HG03432 (cell line): ENCODE measurements at regions not wholly inside any gene's neighbourhood (a gene's known extent, or its start where the extent isn't known, plus 50 kb on each side); places are given as distances from the start of the nearest gene placed in this dataset.

Experiments used
- ATAC-seq: cut with Tn5 transposase; IDR thresholded peaks from one replicate; pipeline ENCODE4 v1.9.1; 2021; ENCODE audit warnings: mild to moderate bottlenecking, moderate library complexity; ENCODE audit not compliant: unreplicated experiment

DNA sequence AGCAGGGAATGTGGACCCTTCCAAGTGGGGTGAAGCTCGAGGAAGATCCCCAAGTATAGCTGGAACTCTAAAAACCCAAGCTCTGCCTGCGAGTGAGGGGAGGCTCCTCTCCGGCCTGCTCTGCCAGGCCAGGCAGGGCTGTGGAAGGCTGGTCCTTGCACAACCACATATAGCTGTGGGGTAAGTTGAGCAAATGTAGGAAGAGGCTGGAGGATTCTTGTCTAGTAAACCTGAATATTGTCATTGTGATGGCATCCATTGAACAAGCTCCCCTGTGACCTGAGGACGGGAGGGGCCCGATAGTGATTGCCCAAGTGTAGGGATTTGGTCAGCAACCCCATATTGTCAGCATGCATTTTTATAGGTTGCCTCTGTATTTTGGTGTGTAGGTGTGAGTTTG lies 103.0 kb downstream of the ACKR3 start:
- ATAC-seq = no peak

DNA sequence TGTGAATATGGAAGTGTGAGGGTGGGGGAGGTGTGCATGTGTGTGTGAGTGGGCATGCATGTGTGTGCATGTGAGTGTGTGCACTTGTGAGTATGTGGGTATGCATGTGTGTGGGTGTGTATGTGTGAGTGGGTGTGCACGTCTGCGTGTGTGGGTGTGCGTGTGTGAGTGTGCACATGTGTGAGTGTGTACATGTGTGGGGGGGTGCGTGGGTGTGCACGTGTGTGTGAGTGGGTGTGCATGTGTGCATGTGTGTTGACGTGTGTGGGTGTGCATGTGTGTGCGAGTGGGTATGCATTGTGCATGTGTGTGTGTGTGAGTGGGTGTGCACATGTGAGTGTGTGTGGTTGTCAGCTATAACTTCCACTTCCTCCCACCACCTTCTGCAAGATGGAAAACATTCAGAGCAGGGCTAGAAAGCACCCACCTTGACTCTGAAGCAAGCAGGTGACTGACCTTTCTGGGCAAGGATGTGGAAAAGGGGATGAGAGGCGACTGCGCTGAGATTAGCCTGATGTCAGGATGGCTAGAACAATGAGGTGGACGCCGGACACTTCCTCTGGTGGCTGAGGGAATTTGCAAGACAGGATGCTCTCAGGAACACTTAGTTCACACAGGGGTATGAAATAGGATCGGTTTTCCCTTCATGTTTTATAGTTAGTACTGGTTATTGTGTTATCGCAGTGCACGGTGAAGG lies 103.6 kb downstream of the ACKR3 start:
- no peak for ATAC-seq

GRCh38 chr2:236673823-236674185 lies 104.2 kb downstream of the ACKR3 start:
- no peak for ATAC-seq

DNA sequence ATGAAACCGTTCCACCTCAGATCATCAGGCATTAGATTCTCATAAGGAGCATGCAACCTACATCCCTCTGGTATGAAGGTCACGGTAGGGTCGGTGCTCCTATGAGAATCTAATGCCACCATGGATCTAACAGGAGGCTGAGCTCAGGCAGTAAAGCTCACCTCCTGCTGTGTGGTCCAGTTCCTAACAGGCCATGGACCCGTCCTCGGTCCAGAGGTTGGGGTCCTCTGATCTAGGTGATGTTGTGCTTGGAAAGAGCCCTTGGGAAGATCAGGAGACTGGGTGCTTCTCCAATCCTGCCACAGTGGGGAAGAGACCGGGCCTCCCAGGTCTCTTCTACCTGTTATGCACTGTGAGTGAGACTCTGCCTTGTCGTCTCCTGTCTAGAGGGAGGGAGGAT lies 104.6 kb downstream of the ACKR3 start:
- ATAC-seq = no peak

GRCh38 chr2:236674646-236675045 lies 105.0 kb downstream of the ACKR3 start:
- ATAC-seq = no peak

DNA sequence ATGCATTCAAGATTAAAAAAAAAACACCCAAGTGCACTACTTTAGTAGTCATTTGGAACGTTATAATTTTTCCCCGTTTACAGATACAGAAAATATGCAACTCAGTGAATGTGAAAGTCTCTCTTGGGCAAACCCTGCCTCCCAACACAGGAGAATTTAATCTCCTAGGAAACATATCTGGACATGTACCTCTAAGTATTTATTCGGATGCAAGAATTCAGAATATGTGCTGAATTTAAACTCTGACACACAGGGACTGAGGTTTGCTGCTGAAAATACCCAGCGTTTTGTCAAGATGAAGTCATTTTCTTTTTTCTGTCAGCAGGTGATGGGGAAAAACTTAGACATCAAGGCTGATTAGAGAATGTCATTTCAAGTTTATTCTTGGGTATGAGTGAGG lies 105.4 kb downstream of the ACKR3 start:
- no peak for ATAC-seq

DNA sequence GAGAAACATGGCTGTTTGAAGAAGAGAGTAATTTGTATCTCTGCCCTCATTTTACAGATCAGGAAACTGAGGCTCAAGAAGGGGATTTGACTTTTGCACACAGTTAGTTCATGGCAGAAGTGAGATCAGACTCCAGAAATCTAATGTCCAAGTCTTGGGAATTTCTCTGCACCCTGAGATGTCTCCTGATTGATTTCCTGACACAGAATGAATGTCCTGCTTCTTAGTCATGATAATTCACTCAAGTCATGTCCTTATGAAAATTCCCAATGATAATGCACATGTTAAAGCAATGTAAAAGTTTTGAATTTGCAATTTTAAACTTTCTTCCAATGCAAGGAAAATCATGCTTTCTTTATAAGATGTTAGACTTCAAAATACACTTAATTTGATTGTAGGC lies 105.9 kb downstream of the ACKR3 start:
- ATAC-seq = no peak

- no peak for ATAC-seq
Observed at GRCh38 chr2:236676136-236676873, 106.7 kb downstream of the ACKR3 start.

DNA sequence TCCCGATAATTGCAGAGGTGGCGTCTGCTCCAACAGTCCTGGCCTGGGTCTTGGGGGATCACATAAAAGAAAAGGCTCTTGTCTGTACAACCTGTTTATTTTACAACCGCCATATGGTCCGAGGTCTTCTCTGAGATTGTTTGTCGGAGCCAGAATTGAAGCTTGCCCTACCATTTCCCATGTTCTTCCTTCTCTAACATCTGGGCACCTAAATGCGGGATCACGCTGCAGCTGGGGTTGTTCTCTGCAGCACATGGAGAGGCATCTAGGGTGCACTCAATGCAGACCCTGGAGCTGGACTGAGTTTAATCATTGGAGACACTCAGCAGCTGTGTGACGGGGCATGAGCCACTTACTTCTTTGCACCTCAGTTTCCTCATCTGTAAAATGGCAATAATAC lies 107.7 kb downstream of the ACKR3 start:
- no peak for ATAC-seq

DNA sequence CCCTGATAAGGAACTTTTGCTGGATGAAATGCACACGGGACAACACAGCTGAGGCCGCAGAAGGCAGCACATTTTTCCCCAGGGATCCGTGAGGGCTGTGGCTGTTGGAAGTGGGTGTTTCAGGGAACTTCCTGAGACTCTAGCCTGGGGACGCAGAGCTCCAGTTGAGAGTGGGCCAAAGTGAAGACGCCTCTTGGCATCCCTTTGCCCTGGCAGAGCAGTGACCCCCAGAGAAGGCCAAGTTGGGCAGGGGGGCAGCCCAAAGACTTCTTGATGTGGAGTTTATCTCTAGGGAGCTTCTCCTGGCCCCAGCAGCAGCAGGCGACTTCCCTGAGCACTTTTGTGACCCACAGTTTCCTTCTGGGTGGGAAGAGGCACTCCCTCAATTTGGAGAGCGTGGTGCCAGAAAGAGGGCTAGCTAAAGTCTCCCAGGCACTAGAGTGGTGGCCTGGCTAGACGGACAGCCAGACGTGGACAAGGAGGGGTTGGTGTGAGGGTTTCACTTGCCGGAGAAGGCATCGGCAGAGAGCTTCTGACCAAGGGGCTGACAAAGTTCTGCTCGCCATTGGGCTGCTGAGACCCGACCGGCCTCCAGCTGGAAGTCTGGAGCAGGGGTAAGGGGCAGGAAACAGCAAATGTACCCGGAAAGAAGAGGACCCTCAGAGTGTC lies 108.8 kb downstream of the ACKR3 start:
- no peak for ATAC-seq

DNA sequence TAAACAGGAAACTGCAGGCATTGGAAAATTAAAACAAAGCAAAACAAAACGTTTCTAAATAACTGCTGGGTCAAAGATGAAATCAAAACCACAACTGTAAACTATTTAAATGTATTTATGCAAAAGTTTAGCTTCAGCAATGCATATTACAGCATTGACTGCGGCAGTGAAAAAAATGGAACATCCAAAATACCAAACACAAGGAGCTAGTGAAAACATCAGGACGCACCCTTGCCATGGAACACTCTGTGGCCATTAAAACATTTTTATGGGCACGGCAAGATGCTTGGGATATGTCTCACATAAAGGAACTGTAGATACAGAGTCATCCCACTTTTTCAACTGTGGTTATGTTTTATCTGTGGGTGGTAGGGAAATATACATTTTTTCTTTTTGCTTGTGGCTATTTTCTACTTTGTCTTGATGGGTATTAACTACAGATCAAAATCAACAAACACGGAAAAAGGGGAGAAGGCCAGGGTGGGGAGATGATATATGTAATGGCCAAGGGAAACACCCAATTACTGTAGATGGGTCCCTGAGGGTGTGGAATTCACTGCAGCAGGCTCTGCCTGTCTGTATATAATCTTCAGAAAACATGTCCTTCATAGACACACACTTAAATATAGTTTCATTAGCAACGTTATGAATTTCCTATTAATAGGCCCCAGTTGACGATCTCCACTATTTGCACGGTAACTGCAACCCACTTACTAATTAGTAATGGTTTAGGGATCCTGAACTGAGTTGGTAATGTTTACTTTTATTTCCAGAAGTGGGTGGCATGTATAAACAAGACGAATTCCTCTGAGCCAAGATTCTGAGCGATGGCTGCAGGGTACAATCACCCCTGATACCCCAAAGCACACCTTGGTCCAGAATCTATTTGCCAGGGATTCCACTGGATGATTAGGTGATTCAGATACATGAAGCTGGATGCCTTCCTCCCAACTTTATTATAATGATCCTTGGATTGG lies 110.5 kb downstream of the ACKR3 start:
- no peak for ATAC-seq

DNA sequence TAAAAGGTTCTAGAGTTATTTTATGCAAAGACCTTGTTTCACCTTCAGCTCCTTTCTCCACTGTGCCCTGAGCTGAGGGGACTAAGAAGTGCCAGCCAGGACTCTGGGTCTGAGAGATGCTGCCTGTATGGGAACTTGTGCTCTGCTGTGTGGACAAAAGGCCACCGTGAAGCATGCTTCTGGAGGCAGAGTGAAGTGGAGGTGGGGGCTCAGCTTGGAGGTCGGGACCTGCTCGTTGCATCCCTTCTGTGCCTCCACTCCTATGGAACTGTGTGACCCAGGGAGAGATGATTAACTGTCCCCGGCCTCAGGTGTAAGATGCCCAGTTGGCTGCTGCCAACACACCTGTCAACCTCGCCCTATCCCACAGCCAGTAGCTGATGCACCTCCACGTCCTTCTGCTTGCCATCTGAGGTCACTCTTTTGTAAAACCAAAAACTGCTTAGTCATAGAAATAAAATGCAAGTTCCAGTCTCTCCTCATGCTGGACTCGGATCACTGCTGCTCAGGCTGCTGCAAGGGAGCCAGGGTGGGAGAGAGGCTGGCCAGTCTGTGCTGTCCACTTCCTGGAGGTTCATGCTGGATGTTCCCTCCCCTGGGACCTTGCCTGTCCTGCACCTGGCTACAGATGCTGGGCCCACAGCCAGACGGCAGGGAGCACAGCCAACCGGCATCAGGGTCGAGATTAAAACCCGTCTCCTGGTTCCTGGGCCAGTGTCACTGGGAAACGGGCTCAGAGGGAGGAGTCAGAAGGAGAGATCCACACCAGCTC lies 113.2 kb downstream of the ACKR3 start:
- ATAC-seq = no peak

GRCh38 chr2:236684504-236685256 lies 115.1 kb downstream of the ACKR3 start:
- no peak for ATAC-seq

GRCh38 chr2:236685361-236685760 lies 115.7 kb downstream of the ACKR3 start:
- no peak for ATAC-seq

GRCh38 chr2:236685979-236686520 lies 116.4 kb downstream of the ACKR3 start:
- ATAC-seq = no peak

DNA sequence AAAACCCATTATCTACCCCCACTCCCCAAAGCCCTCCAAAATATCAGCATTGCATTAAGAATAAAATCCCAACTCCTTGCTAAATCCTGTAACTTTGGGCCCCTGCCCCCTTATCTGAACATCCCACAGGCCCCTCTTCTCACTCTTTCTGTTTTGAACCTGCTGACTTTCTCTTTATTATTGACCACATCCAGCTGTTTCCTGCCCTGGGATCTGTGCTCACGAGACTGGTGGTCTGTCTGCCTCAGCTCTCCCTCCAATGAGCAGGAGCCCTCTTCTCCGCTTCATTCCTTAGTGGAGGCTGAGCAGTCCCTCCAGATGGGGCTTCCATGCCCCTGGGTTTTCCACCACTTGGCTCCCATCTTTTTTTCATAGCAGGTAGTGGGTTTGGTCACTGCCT lies 116.9 kb downstream of the ACKR3 start:
- ATAC-seq = no peak

- ATAC-seq = no peak
Observed at GRCh38 chr2:236687296-236687965, 117.8 kb downstream of the ACKR3 start.

- ATAC-seq = no peak
Observed at GRCh38 chr2:236688157-236688556, 118.5 kb downstream of the ACKR3 start.
